GM18520 (cell line): ENCODE measurements at regions not wholly inside any gene's neighbourhood (a gene's known extent, or its start where the extent isn't known, plus 50 kb on each side); places are given as distances from the start of the nearest gene placed in this dataset.

Experiments used
- ATAC-seq: cut with Tn5 transposase; IDR thresholded peaks from one replicate; pipeline ENCODE4 v1.9.1; 2021; ENCODE audit not compliant: unreplicated experiment

- no peak for ATAC-seq
Measured at GRCh38 chr17:73722165-73722564, 77.9 kb upstream of the SDK2 start.

GRCh38 chr17:73723317-73723716, 79.1 kb upstream of the SDK2 start:
- ATAC-seq = no peak

- ATAC-seq = no peak
Measured at GRCh38 chr17:73724341-73724740, 80.1 kb upstream of the SDK2 start.

GRCh38 chr17:73724990-73725389, 80.7 kb upstream of the SDK2 start:
- ATAC-seq = no peak

- no peak for ATAC-seq
Measured at GRCh38 chr17:73725794-73726515, 81.7 kb upstream of the SDK2 start.

- ATAC-seq = no peak
Measured at GRCh38 chr17:73727941-73728340, 83.7 kb upstream of the SDK2 start.

- ATAC-seq = no peak
Measured at GRCh38 chr17:73729101-73729500, 84.9 kb upstream of the SDK2 start.

GRCh38 chr17:73731733-73732132, 87.5 kb upstream of the SDK2 start:
- no peak for ATAC-seq

GRCh38 chr17:73733517-73733916, 89.3 kb upstream of the SDK2 start:
- ATAC-seq = no peak

- no peak for ATAC-seq
Measured at GRCh38 chr17:73735245-73735644, 91.0 kb upstream of the SDK2 start.

- ATAC-seq = no peak
Measured at GRCh38 chr17:73738751-73739575, 94.7 kb upstream of the SDK2 start.

- ATAC-seq = no peak
Measured at GRCh38 chr17:73740370-73740769, 96.1 kb upstream of the SDK2 start.

GRCh38 chr17:73742948-73743381, 98.7 kb upstream of the SDK2 start:
- ATAC-seq = no peak

GRCh38 chr17:73743518-73744201, 99.4 kb upstream of the SDK2 start:
- ATAC-seq = no peak

GRCh38 chr17:73744411-73744810, 100.2 kb upstream of the SDK2 start:
- ATAC-seq = no peak

GRCh38 chr17:73746314-73747073, 102.2 kb upstream of the SDK2 start:
- ATAC-seq = no peak

- ATAC-seq = no peak
Measured at GRCh38 chr17:73747221-73748002, 103.2 kb upstream of the SDK2 start.

GRCh38 chr17:73748508-73748907, 104.3 kb upstream of the SDK2 start:
- no peak for ATAC-seq

- no peak for ATAC-seq
Measured at GRCh38 chr17:73749337-73749823, 105.1 kb upstream of the SDK2 start.
